ENCODE measurements at regions not wholly inside any gene's neighbourhood (a gene's known extent, or its start where the extent isn't known, plus 50 kb on each side); places are given as distances from the start of the nearest gene placed in this dataset.

DNA sequence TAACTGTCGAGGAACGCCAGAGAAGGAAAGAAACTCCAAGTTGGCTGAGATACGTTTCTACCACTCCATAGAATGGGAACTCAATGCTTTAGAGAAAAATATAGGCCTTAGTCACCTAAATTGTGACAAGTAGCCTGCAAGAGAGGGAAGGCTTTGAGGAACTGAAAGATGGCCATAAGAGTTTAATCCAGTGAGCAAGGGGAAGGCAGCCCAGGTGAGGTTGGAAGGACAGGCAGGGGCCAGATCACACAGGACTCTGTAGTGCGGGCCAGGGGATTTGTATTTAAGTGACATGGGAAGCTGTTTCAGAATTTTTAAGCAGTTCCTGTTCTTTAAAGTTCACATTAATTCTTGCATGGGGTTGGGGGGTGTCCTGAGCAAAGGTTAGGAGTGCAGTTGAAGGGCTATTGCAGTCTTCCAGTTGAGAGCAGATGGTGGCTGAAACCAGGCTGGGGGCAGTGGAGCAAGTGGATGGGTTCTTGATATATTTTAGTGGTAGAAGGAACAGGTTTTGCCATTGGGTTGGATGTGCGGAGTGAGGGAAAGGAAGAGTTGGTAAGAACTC, 138.9 kb upstream of the PELI1 start:
- peak; percentile 28 for DNase-seq (ENCODE audit: low read depth)
- TF ChIP-seq, protein P1, sequence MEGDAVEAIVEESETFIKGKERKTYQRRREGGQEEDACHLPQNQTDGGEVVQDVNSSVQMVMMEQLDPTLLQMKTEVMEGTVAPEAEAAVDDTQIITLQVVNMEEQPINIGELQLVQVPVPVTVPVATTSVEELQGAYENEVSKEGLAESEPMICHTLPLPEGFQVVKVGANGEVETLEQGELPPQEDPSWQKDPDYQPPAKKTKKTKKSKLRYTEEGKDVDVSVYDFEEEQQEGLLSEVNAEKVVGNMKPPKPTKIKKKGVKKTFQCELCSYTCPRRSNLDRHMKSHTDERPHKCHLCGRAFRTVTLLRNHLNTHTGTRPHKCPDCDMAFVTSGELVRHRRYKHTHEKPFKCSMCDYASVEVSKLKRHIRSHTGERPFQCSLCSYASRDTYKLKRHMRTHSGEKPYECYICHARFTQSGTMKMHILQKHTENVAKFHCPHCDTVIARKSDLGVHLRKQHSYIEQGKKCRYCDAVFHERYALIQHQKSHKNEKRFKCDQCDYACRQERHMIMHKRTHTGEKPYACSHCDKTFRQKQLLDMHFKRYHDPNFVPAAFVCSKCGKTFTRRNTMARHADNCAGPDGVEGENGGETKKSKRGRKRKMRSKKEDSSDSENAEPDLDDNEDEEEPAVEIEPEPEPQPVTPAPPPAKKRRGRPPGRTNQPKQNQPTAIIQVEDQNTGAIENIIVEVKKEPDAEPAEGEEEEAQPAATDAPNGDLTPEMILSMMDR (IDR thresholded peaks at IDR 0.05; ENCODE audit: insufficient read depth, low read depth, low read length, missing control alignments), result no peak
- peak overlapping the region; percentile 33 for H3K4me3 ChIP-seq (ENCODE audit: low read depth, low read length)

- TF ChIP-seq, protein P1 (IDR thresholded peaks at IDR 0.05; ENCODE audit: insufficient read depth, low read depth, low read length, missing control alignments), result no peak
- peak overlapping the region; percentile 33 for H3K4me3 ChIP-seq (ENCODE audit: low read depth, low read length)
- peak; percentile 70 for DNase-seq (ENCODE audit: low read depth)
These were observed 139.6 kb upstream of the PELI1 start for GRCh38 chr2:64283641-64284361.

GRCh38 chr2:64284751-64285150, 140.5 kb upstream of the PELI1 start:
- TF ChIP-seq, protein P1 (IDR thresholded peaks at IDR 0.05; ENCODE audit: insufficient read depth, low read depth, low read length, missing control alignments), result no peak
- no peak for DNase-seq (ENCODE audit: low read depth)
- no peak overlapping the region for H3K4me3 ChIP-seq (ENCODE audit: low read depth, low read length)

DNA sequence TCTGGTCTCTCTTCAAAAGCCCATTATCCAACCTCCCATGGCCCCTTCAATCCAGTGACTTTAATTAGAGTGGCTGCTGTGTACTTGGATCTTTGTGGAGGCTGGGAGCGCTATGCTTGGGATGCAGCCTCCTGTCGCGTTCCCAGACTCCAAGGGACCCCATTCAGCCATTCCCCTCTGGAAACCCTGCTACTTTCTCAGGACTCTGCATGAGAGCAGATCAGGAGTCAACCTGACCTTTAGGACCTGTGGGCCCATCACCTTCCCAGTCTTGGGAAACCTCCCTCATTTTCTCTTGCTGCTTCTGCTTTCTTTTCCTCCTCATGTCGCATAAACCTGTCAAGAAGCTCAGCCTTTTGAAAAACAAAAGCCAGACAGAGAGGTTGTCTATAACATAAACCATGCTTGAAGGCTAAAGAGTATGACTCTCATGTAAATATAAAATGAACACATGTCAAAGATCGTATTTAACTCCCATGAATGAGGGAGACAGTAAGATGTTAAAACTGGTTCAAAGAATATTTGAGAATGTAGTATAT, 143.1 kb upstream of the PELI1 start:
- H3K4me3 ChIP-seq (ENCODE audit: low read depth, low read length), result no peak overlapping the region
- TF ChIP-seq, protein P1 (IDR thresholded peaks at IDR 0.05; ENCODE audit: insufficient read depth, low read depth, low read length, missing control alignments), result no peak
- DNase-seq (ENCODE audit: low read depth), result no peak

DNA sequence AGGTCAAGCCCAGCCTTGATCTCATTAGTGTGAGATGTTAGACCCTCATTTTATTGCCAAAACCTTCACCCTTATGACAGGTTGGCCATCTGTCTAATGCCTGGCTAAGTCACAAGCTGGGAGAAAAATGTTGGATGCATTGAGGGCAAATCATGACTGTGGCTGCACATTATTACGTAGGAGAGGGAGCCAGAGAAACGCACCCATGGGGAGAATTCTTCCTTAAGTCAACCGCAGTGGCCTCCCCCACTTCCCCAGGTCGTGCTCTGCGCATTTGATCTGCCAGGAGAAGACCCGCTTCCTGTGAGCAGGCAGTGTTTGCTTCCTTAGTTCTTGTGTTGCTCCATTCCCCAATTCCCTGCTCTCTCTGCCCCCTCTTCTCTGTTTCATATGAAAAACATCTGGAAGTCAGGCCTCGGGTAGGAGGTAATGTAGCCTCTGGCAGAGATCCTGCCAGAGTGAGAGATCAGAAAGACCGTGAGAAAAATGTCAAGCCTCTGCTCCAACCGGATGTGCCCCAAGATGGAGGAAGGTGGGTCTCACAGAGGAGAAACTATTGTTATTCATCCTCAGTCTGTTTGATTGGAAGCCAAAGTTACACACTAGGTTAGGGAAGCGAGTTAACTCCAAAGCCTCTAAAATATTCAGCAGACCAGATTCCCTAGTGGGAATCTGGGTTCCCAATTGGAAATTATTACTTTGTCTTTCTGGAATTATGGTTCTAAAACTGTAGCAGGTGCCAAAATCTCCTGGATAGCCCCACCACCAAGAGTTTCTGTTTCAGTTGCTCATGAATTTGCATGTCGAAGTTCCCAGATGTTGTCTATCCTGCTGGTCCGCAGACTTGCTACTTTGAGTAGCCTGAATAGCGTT, 144.3 kb upstream of the PELI1 start:
- H3K4me3 ChIP-seq (ENCODE audit: low read depth, low read length), result no peak overlapping the region
- TF ChIP-seq, protein P1 (IDR thresholded peaks at IDR 0.05; ENCODE audit: insufficient read depth, low read depth, low read length, missing control alignments), result no peak
- DNase-seq (ENCODE audit: low read depth), result no peak

DNA sequence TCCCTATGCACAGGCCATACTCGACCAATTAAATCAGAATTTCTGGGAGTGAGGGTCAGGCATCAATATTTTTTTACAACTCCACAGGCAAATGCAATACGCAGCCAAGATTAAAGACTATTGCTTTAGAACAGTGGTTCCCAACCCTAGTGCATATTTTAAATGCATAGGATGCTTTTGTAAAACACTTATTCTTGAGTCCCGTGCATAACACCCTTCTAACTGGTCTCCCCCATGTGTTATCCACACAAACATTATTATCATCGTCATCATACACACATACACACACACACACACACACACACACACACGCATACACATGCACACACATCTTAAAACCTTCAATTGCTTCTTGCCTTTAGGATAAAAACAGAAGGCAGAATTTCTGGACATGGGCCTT, 145.0 kb upstream of the PELI1 start:
- no peak overlapping the region for H3K4me3 ChIP-seq (ENCODE audit: low read depth, low read length)
- TF ChIP-seq, protein P1 (IDR thresholded peaks at IDR 0.05; ENCODE audit: insufficient read depth, low read depth, low read length, missing control alignments), result no peak
- DNase-seq (ENCODE audit: low read depth), result no peak

All from GM12865 (cell line).